HepG2 (cell line): ENCODE measurements at regions not wholly inside any gene's neighbourhood (a gene's known extent, or its start where the extent isn't known, plus 50 kb on each side); places are given as distances from the start of the nearest gene placed in this dataset.

Experiments used
- ATAC-seq: fragments of 200-7000 bp; cut with Tn5 transposase; 3 replicates; pipeline ENCODE4 v1.9.1; 2020; ENCODE audit warnings: mild to moderate bottlenecking, moderate library complexity
- BruUV-seq: library from RNA; stranded (reverse); fragments of 400-500 nt; replicated peaks from 2 replicates; lab custom pipeline; 2021; lab: Mats Ljungman, UMichigan
- CTCF ChIA-PET: fragments of 300-600 bp; formaldehyde crosslinking; extraction: SDS; loops from one replicate; lab custom pipeline; 2021; ENCODE audit warnings: low total read pairs, inconsistent platforms, low intra/inter-chr PET ratio; lab: Yijun Ruan, JAX
- POLR2A ChIA-PET: fragments of 350-600 bp; sonication (Branson Sonifier 250); formaldehyde crosslinking; loops from one replicate; lab custom pipeline; 2020; ENCODE audit warnings: antibody characterized with exemption, inconsistent platforms; lab: Yijun Ruan, JAX
- DNase-seq: peaks from one replicate; pipeline ENCODE4 v3.0.0-alpha.2; 2015; ENCODE audit warnings: low spot score
- FAIRE-seq: peaks from 3 replicates; lab custom pipeline; 2011; peaks lifted over from hg19 to GRCh38; lab: Jason Lieb, UNC
- H2AFZ ChIP-seq: one replicate; pipeline ENCODE4 v1.6.1; 2011; ENCODE audit warnings: low read length, inconsistent platforms
- H3K27ac ChIP-seq: fragments of 300-600 bp; 3 replicates; pipeline ENCODE4 v1.8.0; 2011; ENCODE audit warnings: mixed run types, mild to moderate bottlenecking, mixed read lengths, low read length, inconsistent platforms; ENCODE audit not compliant: insufficient read depth; ENCODE audit errors: extremely low read length
- H3K27me3 ChIP-seq, 2 experiments: fragments of 200-600 bp in 1 of 2; 2 replicates in 1 of 2; 3 replicates in 1 of 2; pipeline versions ENCODE4 v1.6.0 to v1.8.0; 2011; ENCODE audit warnings: low read length in 2 of 2, mild to moderate bottlenecking in 2 of 2, moderate library complexity in 2 of 2, inconsistent platforms in 1 of 2; ENCODE audit not compliant: insufficient read depth in 2 of 2, control insufficient read depth in 1 of 2
- H3K36me3 ChIP-seq, 2 experiments: fragments of 200-600 bp in 1 of 2; replicated peaks in 1 of 2; 2 replicates in 1 of 2; 3 replicates in 1 of 2; pipeline versions ENCODE4 v1.5.1 to v1.8.0; 2011; ENCODE audit warnings: low read length in 2 of 2, inconsistent platforms in 1 of 2; ENCODE audit not compliant: insufficient read depth in 2 of 2, control insufficient read depth in 1 of 2
- H3K4me1 ChIP-seq: 2 replicates; pipeline ENCODE4 v1.5.1; 2012; ENCODE audit warnings: low read length, inconsistent platforms; ENCODE audit not compliant: insufficient read depth
- H3K4me2 ChIP-seq: 2 replicates; pipeline ENCODE4 v1.6.0; 2011; ENCODE audit warnings: low read depth, low read length, inconsistent platforms
- H3K4me3 ChIP-seq, 3 experiments: fragments of 200-600 bp in 1 of 3; sonication (generic), shearing (Covaris generic) in 1 of 3; replicated peaks in 1 of 3; 2 replicates each; pipeline ENCODE4 v1.5.1; 2011 to 2016; ENCODE audit warnings: low read length in 3 of 3, inconsistent platforms in 2 of 3, low read depth in 2 of 3, mild to moderate bottlenecking in 2 of 3, control low read depth in 1 of 3, mixed read lengths in 1 of 3; ENCODE audit not compliant: insufficient read depth in 1 of 3
- H3K79me2 ChIP-seq: one replicate; pipeline ENCODE4 v1.6.1; 2011; ENCODE audit warnings: low read length, inconsistent platforms; ENCODE audit not compliant: insufficient read depth
- H3K9ac ChIP-seq: 2 replicates; pipeline ENCODE4 v1.6.0; 2011; ENCODE audit warnings: mild to moderate bottlenecking, low read depth, low read length, inconsistent platforms; ENCODE audit not compliant: insufficient read depth
- H3K9me3 ChIP-seq: 2 replicates; pipeline ENCODE4 v1.5.1; 2012; ENCODE audit warnings: mild to moderate bottlenecking, low read length
- H4K20me1 ChIP-seq: 2 replicates; pipeline ENCODE4 v1.6.0; 2011; ENCODE audit warnings: inconsistent platforms, mild to moderate bottlenecking, low read length, moderate library complexity; ENCODE audit not compliant: insufficient read depth
- KDM2A ChIP-seq: sonication (generic); formaldehyde crosslinking; IDR thresholded peaks from 2 replicates; pipeline ENCODE4 v1.4.0; 2020; ENCODE audit warnings: low read depth, missing genetic modification reagents, borderline replicate concordance
- NFKBIZ ChIP-seq: IDR thresholded peaks from 2 replicates; pipeline ENCODE4 v1.6.1; 2018; ENCODE audit warnings: missing genetic modification reagents, missing compliant biosample characterization
- RARA ChIP-seq: IDR thresholded peaks from 2 replicates; pipeline ENCODE4 v1.6.1; 2016; ENCODE audit warnings: missing genetic modification reagents, missing compliant biosample characterization
- SP4 ChIP-seq: sonication (generic); formaldehyde crosslinking; IDR thresholded peaks from 2 replicates; pipeline ENCODE4 v1.8.1; 2023; ENCODE audit warnings: mild to moderate bottlenecking, missing genetic modification reagents
- ZFP36L2 ChIP-seq: sonication (generic); formaldehyde crosslinking; IDR thresholded peaks from 2 replicates; pipeline ENCODE4 v1.4.0; 2020; ENCODE audit warnings: missing genetic modification reagents
- ZNF205 ChIP-seq: IDR thresholded peaks from 2 replicates; pipeline ENCODE4 v1.6.1; 2018; ENCODE audit warnings: missing biosample characterization, missing genetic modification reagents
- ZNF446 ChIP-seq: sonication (generic); formaldehyde crosslinking; IDR thresholded peaks from 2 replicates; pipeline ENCODE4 v1.5.0; 2020; ENCODE audit warnings: mild to moderate bottlenecking, missing genetic modification reagents
- ZNF761 ChIP-seq: sonication (generic); formaldehyde crosslinking; conservative IDR thresholded peaks from 2 replicates; pipeline ENCODE4 v1.4.0; 2020; ENCODE audit warnings: mild to moderate bottlenecking, missing genetic modification reagents
- WGBS: methylation state at CpG from one replicate; pipeline ENCODE4 v1.1.6; 2017; ENCODE audit warnings: low lambda C conversion rate; 5-methylcytosine and 5-hydroxymethylcytosine counted together
- in situ Hi-C: cut with HindIII; loops from 2 replicates; pipeline ENCODE4 v1.10.0; 2017; ENCODE audit warnings: low pct_unique_long_range_greater_than_20kb; ENCODE audit not compliant: extremely low pct_ligation_motif_present
- intact Hi-C: fragments of 100-400 bp; cut with micrococcal nuclease; formaldehyde crosslinking; loops from one replicate; pipeline ENCODE4 v1.10.0; 2022; ENCODE audit not compliant: unreplicated experiment
- TF ChIP-seq, protein P1 (sequence below): sonication (generic); formaldehyde crosslinking; IDR thresholded peaks from 2 replicates; pipeline ENCODE4 v1.4.0; 2020; ENCODE audit warnings: missing genetic modification reagents
- TF ChIP-seq, protein P2 (sequence below): IDR thresholded peaks from 2 replicates; pipeline ENCODE4 v1.6.1; 2016; ENCODE audit warnings: missing genetic modification reagents, missing compliant biosample characterization
- TF ChIP-seq, protein P3 (sequence below): sonication (generic); formaldehyde crosslinking; IDR thresholded peaks from 2 replicates; pipeline ENCODE4 v1.5.0; 2020; ENCODE audit warnings: mild to moderate bottlenecking, missing genetic modification reagents
- TF ChIP-seq, protein P4 (sequence below): sonication (generic); formaldehyde crosslinking; IDR thresholded peaks from 2 replicates; pipeline ENCODE4 v1.9.0; 2021; ENCODE audit warnings: missing genetic modification reagents, borderline replicate concordance
- TF ChIP-seq, protein P5 (sequence below): sonication (generic); formaldehyde crosslinking; IDR thresholded peaks from 2 replicates; pipeline ENCODE4 v1.5.0; 2020; ENCODE audit warnings: mild to moderate bottlenecking, missing genetic modification reagents

DNA sequence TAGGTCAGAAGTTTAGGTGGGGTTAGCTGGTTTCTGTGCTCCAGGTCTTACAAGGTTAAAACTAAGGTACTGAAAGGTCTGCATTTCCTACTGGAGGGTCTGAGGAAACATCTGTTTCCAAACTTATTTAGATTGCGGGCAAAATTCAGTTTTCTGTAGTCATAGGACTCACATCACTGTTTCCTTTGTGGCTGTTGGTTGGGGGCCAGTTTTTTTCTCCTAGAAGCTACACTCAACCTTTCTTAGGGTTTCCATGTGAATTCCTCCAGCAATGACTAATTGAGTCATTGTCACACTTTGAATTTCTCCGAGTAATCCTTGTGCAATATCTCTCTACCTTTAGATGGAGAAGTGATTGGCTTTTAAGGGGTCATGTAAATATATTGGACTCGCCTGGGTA, 773.4 kb upstream of the SLITRK1 start:
- Histone ChIP-seq H3K4me2 (no peak overlapping the region), H3K27me3 (no peaks in the 10 kb centered on the region), H3K9me3 (no peaks in the 10 kb centered on the region), H4K20me1 (no peaks in the 10 kb centered on the region), H3K27ac (no peak overlapping the region), H3K36me3 (no peaks in the 10 kb centered on the region), H2AFZ (no peak overlapping the region), H3K4me3 (no peak overlapping the region), H3K79me2 (no peaks in the 10 kb centered on the region), H3K9ac (no peak overlapping the region), H3K4me1 (no peaks in the 10 kb centered on the region)
- DNase-seq, result no peak
- POLR2A ChIA-PET, result no interaction called here
- BruUV-seq, result no TSS peak
- TF ChIP-seq RARA (CRISPR knock-in tag) (no peak), ZFP36L2 (CRISPR knock-in tag) (no peak), KDM2A (CRISPR knock-in tag) (no peak), ZNF446 (CRISPR knock-in tag) (no peak)
- no peak for ATAC-seq
- no peak for FAIRE-seq
- CTCF ChIA-PET, result no interaction called here
- intact Hi-C loops, result no loop called here
- in situ Hi-C loops, result no loop called here
- 0% methylated on average over 3 of the region's 3 CpGs for WGBS

DNA sequence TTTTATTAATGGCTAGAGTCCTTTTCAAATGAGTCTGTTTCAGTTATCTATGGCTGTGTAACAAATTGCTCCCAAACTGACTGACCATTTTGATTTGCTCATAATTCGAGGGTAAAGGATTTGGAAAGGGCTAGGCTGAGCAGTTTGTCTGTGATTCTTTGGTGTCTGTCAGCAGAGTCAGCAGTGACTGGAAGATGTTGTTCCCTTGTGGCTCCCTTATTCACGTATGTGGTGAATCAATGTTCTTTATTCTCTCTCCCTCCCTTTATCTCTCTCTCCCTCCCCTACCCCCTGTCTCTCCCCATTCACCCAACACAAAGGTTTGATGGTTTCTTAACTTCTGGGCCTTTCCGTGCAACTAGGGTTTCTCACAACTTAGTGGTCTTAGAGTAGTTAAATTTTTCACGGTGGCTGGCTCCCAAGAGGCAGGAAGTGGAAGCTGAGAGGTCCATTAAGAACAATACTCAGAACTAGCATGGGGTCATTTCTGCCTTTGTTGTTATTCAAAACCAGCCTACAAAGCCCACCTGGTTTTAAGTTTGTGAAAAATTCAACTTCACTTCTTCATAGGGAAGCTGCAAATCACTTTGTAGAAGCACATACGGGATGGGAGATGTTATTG, 772.5 kb upstream of the SLITRK1 start:
- H3K9me3 ChIP-seq, result no peaks in the 10 kb centered on the region
- H4K20me1 ChIP-seq, result no peaks in the 10 kb centered on the region
- no TSS peak for BruUV-seq
- CTCF ChIA-PET, result no interaction called here
- H3K4me1 ChIP-seq, result no peaks in the 10 kb centered on the region
- 15% methylated on average over 5 of the region's 5 CpGs for WGBS
- FAIRE-seq (no peak), DNase-seq (no peak), ATAC-seq (no peak)
- no peak overlapping the region for H3K9ac ChIP-seq
- POLR2A ChIA-PET, result no interaction called here
- no peak overlapping the region for H2AFZ ChIP-seq
- intact Hi-C loops, result no loop called here
- in situ Hi-C loops, result no loop called here
- no peaks in the 10 kb centered on the region for H3K79me2 ChIP-seq
- H3K27me3 ChIP-seq, result no peaks in the 10 kb centered on the region
- H3K4me3 ChIP-seq, result no peak overlapping the region
- H3K27ac ChIP-seq, result no peak overlapping the region
- H3K36me3 ChIP-seq, result no peaks in the 10 kb centered on the region
- no peak overlapping the region for H3K4me2 ChIP-seq
- TF ChIP-seq, protein P1, sequence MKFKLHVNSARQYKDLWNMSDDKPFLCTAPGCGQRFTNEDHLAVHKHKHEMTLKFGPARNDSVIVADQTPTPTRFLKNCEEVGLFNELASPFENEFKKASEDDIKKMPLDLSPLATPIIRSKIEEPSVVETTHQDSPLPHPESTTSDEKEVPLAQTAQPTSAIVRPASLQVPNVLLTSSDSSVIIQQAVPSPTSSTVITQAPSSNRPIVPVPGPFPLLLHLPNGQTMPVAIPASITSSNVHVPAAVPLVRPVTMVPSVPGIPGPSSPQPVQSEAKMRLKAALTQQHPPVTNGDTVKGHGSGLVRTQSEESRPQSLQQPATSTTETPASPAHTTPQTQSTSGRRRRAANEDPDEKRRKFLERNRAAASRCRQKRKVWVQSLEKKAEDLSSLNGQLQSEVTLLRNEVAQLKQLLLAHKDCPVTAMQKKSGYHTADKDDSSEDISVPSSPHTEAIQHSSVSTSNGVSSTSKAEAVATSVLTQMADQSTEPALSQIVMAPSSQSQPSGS (CRISPR knock-in tag), result no peak
- TF ChIP-seq, protein P2, sequence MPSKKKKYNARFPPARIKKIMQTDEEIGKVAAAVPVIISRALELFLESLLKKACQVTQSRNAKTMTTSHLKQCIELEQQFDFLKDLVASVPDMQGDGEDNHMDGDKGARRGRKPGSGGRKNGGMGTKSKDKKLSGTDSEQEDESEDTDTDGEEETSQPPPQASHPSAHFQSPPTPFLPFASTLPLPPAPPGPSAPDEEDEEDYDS, result no peak
- TF ChIP-seq NFKBIZ (CRISPR knock-in tag) (no peak), ZNF205 (no peak), SP4 (no peak), ZNF761 (no peak)
- TF ChIP-seq, protein P3, sequence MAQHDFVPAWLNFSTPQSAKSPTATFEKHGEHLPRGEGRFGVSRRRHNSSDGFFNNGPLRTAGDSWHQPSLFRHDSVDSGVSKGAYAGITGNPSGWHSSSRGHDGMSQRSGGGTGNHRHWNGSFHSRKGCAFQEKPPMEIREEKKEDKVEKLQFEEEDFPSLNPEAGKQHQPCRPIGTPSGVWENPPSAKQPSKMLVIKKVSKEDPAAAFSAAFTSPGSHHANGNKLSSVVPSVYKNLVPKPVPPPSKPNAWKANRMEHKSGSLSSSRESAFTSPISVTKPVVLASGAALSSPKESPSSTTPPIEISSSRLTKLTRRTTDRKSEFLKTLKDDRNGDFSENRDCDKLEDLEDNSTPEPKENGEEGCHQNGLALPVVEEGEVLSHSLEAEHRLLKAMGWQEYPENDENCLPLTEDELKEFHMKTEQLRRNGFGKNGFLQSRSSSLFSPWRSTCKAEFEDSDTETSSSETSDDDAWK, result no peak
- TF ChIP-seq, protein P4, sequence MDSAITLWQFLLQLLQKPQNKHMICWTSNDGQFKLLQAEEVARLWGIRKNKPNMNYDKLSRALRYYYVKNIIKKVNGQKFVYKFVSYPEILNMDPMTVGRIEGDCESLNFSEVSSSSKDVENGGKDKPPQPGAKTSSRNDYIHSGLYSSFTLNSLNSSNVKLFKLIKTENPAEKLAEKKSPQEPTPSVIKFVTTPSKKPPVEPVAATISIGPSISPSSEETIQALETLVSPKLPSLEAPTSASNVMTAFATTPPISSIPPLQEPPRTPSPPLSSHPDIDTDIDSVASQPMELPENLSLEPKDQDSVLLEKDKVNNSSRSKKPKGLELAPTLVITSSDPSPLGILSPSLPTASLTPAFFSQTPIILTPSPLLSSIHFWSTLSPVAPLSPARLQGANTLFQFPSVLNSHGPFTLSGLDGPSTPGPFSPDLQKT (CRISPR knock-in tag), result no peak
- TF ChIP-seq, protein P5, sequence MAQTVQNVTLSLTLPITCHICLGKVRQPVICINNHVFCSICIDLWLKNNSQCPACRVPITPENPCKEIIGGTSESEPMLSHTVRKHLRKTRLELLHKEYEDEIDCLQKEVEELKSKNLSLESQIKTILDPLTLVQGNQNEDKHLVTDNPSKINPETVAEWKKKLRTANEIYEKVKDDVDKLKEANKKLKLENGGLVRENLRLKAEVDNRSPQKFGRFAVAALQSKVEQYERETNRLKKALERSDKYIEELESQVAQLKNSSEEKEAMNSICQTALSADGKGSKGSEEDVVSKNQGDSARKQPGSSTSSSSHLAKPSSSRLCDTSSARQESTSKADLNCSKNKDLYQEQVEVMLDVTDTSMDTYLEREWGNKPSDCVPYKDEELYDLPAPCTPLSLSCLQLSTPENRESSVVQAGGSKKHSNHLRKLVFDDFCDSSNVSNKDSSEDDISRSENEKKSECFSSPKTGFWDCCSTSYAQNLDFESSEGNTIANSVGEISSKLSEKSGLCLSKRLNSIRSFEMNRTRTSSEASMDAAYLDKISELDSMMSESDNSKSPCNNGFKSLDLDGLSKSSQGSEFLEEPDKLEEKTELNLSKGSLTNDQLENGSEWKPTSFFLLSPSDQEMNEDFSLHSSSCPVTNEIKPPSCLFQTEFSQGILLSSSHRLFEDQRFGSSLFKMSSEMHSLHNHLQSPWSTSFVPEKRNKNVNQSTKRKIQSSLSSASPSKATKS (CRISPR knock-in tag), result no peak
